ENCODE measurements at regions not wholly inside any gene's neighbourhood (a gene's known extent, or its start where the extent isn't known, plus 50 kb on each side); places are given as distances from the start of the nearest gene placed in this dataset.

GRCh38 chr5:160905285-160905684, 53.3 kb upstream of the ATP10B start:
- no peak for TF ChIP-seq ZNF622 (IDR thresholded peaks at IDR 0.05)
- no peak for TF ChIP-seq CTCF (IDR thresholded peaks at IDR 0.05 in 2 of 3, conservative IDR thresholded peaks at IDR 0.05 in 1 of 3; ENCODE audit: control insufficient read depth in 2 of 3, extremely low read depth in 1 of 3, insufficient read depth in 1 of 3, low read depth in 3 of 3, low read length in 3 of 3)
- TF ChIP-seq CHD2 (IDR thresholded peaks at IDR 0.05; ENCODE audit: borderline replicate concordance, low read depth, low read length): no peak
- no peak for TF ChIP-seq POLR2A (IDR thresholded peaks at IDR 0.05; ENCODE audit: low read depth, low read length)
- no peak for TF ChIP-seq MXI1 (IDR thresholded peaks at IDR 0.05; ENCODE audit: low read depth, low read length)
- no peak for TF ChIP-seq JUNB (IDR thresholded peaks at IDR 0.05)

Data from GM12878 (cell line).